Loucy (cell line): ENCODE measurements at regions not wholly inside any gene's neighbourhood (a gene's known extent, or its start where the extent isn't known, plus 50 kb on each side); places are given as distances from the start of the nearest gene placed in this dataset.

ENCODE experiments used
- CTCF ChIP-seq: fragments of 200-600 bp; sonication (generic); conservative IDR thresholded peaks from 2 replicates; pipeline ENCODE4 v1.5.1; 2014; ENCODE audit warnings: mild to moderate bottlenecking, antibody characterized with exemption, low read length
- EZH2phosphoT487 ChIP-seq: fragments of 200-600 bp; IDR thresholded peaks from 2 replicates; pipeline ENCODE4 v1.6.1; 2018; ENCODE audit warnings: antibody characterized with exemption, mild to moderate bottlenecking, moderate library complexity, borderline replicate concordance

- TF ChIP-seq CTCF (no peak), EZH2phosphoT487 (no peak)
These were observed 513.4 kb upstream of the FLRT2 start for GRCh38 chr14:85016496-85016895.
